Activated CD4-positive, alpha-beta T cell treated with anti-CD3 and anti-CD28 coated beads, Interleukin-2, amount 50 U/mL, for 48 hours (primary cell): ENCODE measurements at regions not wholly inside any gene's neighbourhood (a gene's known extent, or its start where the extent isn't known, plus 50 kb on each side); places are given as distances from the start of the nearest gene placed in this dataset.
"Not testable (repeated sequence)": the region's sequence is repeated elsewhere in the genome, so short reads cannot be mapped to it uniquely, and the experiment has no call there.

ENCODE experiments used
- DNase-seq, 2 experiments: peaks; one replicate each; pipeline ENCODE4 v3.0.0-alpha.2; 2020

DNA sequence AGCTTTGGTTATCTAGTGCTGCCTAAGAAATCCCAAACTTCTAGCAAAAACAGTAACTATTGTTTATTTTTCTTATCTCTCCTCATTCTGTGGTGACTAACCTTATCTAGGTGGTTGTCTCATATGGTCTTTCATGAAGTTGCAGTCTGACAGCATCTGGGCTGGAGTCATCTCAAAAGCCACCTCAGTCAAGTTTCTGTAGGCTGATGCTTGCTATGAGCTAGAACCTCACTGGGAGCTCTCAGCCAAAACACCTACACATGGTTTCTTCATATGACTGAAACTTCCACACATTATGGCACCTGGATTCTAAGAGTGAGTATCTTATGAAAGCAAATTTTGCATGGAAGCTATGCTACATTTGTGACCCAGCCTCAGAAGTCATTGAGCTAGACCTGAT is 596.4 kb upstream of the VRK2 start:
- DNase-seq = no peak

DNA sequence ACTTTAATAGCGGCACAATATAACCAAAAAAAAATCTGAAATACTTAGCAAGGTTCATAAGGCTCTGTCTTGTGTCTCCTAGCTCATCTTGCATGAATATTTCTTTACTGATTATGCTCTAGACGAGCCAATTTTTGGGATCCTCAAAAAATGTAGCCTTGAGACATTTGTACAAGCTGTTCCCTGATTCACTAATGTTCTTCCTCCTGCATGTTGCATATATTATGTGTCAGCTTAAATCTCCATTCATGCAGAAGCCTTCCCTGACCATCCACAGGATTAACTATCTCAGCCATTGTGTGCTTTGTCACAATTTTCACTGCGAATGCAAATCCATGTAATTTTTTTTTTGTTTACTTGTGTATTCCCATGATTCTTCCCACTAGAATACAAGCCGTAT is 594.0 kb upstream of the VRK2 start:
- DNase-seq = no peak

DNA sequence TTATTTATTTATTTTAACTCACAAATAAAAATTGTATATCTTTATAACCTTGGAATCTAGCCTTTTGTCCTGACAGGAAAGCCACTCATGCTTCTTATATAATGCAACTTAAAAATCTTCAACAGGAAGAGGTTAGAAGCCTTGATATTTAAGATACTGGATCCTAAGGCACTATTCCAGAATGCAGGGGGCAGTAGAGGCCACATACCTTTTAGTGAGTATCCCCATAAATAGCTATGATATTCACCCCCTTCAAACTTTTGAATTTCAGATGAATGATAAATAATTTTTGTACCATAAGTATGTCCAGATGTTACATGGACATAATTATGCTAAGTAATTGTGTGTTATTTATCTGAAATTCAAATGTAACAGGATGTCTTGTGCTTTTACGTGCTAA is 592.7 kb upstream of the VRK2 start:
- DNase-seq = no peak

DNA sequence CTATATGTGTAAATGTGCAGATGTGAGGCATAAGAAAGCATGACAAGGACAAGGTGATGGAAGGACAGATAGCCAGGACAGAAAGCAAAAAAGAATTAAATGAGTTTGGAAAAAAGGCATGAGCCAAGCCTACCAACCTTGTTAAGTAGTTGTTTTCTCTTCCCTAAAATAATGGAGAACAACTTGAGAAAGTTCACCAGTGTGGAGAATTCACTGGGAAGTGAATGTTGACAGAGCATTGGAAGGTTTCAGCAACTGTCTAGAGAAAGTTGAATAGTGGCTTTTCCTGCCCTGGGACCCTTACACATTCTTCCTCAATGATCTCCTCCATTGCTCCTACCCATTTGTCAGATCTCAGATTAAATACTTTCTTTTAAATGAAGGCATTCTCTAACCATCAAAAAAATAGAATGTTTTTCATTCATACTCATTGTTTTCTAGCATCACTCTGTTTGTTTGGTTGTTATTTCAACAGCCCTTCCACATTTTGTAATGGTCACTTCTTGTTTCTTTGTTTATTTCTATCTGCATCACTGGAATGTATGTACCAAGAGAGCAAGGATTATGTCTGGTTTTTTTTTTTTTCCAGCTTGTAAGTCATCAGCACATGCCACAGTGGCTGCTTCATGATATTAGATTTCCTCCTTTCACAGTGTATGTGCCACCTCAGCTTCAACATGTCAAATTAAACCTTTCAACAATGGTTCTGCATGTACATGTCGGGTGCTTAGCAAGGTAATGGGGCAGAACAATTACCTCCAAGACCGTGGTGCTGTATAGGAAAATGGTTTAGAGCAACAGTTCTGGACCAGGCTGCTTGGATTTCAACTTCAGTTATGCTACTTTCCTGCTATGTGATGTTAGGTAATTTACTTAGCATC is 586.0 kb upstream of the VRK2 start:
- DNase-seq = no peak

DNA sequence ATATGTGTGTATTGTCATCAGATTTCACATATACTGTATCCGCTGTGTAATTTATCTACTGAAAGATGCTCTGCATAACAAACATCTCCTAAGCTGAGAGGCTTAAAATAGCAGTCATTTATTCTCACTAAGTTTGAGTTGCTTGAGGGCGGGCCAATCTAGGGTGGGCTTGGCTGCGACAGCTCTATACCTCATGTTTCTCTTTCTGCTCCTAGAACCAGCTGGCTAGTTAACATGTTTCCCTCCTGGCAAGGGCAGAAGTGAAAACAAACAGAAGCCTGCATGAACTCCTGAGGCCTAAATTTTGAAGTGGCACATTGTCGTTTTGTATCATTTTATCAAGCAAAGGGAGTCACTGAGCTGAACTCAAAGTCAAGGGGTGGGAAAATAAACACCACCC is 585.0 kb upstream of the VRK2 start:
- no peak for DNase-seq

DNA sequence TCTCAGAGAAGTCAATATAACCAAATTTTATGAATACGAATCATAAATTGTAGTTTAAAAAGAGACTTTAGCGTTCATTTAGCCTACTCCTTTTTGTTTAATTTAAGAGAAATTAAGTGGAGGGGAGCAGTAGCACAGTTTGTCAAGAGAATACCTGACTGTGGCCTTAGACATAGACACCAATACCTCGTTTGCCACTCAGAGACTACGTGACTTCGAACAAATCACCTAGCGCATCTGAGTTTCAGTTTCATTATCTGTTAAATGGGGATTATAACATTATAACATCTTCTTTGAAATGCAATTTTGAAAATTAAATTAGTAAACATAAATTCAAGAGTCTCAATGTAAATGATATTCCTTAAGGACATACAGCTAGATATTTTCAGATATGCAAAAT is 581.5 kb upstream of the VRK2 start:
- no peak for DNase-seq

DNA sequence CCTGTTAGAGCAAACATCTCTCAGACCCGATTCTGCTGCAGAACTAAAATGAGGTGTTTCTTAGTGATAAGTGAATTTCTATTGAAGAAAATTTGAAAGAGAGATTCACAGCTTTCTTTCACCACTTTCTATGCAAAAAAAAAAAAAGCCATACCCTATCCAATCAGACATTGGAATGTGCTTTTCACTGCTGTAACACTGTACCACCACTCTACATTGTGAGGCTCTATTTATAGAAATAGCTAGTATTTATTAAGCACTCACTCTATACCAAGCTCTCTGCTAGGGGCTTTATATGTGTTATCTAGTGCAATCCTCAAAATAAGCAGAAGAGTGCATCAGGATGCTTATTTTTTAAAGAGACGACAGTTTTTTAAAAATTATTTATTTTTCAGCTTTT is 580.6 kb upstream of the VRK2 start:
- DNase-seq = no peak

DNA sequence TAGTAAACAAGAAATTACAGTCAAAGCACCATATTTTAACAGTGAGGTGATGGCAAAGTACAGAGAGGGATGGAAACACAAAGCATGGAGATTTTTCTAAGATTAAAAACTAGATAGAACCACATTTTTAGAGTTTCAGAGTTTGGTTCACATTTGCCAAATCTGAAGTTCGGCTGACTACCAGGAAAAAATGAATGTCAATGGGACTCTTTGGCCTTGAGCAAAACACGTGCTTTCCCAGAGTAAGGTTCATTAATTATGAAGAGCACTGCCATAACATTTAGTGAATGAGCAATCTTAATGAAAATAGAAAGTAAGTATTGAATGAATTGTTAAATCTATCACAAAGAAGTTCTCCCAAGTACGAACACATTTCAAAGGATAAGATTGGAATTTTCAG is 571.2 kb upstream of the VRK2 start:
- no peak for DNase-seq

DNA sequence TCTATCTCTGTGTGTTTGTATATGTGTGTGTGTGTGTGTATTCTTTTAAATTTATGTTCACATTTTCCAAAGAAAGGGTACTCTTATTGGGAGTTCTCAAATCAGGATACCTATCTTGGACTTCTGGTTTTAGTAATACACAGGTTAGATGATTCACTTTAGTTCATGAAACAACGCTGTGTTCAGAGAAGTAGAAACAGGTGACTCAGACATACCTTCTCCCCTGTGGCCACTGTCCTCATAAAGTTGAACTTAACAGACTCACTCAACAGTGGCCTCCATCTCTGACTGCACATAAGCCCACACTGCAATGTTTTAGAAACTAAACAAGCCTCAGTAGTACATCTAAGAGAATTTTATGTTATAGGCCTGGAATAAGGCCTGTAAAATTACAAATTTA is 566.6 kb upstream of the VRK2 start:
- no peak for DNase-seq

DNA sequence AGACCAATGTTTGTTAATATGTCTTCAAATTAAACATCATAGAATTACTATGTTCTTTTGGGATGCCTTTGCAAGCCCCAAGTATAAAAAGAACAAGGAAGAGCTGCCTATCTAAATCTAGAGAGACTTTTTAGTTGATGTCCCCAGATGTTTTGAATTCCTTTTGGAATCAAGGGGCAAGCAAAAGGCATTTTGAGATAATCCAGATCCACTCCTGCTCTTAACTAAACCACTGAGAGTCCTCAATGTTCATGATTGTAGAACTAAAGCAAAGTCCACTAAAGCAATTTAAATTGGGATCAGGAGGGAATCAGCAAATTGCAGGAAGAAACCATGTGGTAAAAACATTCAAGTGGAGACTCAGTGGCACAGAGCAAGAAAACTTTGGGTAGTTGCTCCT is 558.5 kb upstream of the VRK2 start:
- no peak for DNase-seq

DNA sequence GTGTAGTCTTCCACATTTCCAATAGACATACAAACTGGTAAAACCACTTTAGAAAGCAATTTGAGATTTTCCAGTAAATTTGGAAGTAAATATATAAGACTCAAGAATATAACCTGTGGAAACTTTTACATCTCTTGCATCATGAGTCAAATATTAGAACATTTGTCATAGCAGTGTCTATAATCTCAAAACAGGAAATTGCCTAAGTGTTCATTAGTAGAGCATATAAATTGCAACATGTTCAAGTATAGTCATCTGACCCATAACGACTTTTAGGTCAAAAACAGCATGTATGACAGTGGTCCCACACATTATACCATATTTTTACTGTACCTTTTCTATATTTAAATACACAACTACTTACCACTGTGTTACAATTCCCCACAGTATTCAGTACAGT is 555.9 kb upstream of the VRK2 start:
- no peak for DNase-seq

DNA sequence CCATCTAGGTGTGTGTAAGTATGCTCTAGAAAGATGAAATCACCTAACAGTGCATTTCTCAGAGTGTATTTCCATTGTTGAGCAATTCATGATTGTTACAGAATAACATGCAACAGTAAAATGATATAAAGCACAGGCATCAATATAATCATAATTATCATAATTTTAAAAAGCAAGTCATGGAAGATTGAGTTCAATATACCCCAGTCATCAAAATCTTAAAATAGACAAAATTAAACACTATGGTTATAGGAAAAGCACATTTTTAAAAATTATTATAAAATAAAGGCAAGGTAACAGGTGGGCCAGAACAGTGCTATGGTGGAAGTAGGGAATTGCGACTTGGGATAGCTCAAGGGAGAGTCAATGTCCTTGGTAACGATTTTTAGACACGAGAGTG is 555.4 kb upstream of the VRK2 start:
- no peak for DNase-seq

DNA sequence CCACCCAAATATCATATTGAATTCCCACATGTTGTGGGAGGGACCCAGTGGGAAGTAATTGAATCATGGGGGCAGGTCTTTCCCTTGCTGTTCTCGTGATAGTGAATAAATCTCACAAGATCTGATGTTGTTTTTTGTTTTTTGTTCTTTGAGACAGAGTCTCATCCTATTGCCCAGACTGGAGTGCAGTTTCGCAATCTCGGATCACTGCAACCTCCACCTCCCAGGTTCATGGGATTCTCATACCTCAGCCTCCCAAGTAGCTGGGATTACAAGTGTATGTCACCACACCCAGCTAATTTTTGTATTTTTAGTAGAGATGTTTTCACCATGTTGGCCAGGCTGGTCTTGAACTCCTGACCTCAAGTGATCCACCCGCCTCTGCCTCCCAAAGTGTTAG is 552.6 kb upstream of the VRK2 start:
- DNase-seq = not testable (repeated sequence)

DNA sequence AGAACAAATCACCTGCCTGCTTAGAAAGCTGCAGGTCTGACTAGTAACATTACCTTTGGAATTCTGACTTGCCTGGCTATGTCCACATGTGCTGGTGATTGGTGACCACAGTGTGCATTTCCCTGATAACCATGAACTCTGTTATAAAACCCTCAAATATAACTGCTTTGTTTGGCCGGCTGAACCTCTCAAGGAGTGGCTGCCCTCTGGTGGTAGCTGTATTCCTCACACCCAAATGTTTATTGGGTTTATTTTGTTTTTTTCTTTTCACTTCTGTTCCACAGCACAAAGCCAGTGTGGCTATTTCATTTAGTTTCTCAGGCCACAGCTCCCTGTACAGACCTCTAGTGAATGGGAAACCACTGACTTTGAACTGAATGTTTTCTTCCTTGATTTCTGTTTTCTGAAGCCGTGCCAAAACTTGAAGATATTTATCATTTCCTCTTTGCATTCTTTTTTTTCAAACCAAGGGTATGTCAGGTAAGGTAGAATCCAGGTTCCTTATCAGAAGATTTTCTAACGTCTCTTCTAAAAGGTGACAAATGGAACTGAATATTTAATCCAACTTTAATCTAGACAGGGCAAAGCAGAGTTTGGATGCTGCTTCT is 549.0 kb upstream of the VRK2 start:
- peak; percentile 8 to 29 for DNase-seq

DNA sequence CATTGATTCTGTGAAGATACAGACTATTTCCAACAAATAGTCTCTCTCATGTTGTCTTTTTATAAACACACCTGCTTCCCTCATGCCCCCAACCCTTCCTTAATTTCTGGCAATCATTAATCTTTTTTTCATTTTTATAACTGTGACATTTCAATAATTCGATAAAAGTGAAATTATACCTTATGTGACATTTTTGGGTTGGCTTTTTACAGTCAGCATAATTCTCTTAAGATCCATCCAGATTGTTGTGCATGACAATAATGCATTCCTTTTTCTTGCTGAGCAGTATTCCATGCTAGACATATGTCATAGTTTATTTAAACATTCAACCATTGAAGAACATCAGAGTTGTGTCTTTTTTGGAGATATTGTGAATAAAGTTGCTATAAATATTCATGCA is 541.8 kb upstream of the VRK2 start:
- no peak for DNase-seq

DNA sequence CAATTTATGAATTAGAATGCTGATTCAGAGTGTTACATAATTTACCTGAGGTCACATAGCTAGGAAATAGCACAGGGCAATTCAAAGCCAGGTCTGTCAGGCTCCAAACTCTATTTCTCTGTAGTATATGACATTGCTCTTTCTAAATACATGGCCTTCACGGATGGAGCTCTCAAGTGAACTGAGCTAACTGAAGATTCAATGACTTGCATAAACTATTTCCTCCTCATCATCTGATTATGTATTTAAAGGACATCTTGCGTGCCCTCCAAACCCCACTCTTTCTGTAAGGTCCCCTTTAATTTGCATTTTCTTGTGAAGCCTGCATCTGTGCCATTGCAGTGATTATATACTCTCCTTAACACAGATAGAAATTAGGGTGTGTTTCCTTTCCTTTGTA is 537.4 kb upstream of the VRK2 start:
- no peak for DNase-seq

DNA sequence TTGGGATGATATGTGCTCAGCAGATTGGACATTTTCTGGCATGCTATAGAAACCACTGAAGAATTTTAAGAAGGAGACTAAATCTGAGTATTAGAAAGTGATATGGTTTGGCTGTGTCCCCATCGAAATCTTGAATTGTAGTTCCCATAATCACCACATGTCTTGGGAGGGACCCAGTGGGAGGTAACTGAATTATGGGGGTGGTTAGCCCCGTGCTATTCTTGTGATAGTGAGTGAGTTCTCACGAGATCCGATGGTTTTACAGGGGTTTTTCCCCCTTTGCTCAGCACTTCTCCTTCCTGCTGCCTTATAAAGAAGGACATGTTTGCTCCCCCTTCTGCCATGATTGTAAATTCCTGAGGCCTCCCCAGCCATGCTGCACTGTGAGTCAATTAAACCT is 535.9 kb upstream of the VRK2 start:
- DNase-seq = no peak

DNA sequence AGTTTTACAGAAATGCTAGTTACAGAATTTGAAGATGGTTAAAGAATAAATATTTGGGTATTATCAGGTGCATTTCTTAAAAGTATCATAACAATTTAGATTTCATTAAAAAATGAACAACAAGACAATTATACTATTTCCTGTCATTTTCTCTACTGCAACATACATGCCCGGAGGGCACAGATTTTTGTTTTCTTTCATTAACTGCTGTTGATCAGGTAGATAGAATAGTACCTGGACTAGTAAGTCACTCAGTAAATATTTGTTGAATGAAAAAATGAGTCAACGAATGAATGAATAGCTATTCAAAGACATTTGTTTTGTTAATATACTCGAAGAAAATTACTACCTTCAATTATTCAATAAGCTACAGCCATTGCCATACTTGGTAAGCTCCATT is 531.2 kb upstream of the VRK2 start:
- no peak for DNase-seq

DNA sequence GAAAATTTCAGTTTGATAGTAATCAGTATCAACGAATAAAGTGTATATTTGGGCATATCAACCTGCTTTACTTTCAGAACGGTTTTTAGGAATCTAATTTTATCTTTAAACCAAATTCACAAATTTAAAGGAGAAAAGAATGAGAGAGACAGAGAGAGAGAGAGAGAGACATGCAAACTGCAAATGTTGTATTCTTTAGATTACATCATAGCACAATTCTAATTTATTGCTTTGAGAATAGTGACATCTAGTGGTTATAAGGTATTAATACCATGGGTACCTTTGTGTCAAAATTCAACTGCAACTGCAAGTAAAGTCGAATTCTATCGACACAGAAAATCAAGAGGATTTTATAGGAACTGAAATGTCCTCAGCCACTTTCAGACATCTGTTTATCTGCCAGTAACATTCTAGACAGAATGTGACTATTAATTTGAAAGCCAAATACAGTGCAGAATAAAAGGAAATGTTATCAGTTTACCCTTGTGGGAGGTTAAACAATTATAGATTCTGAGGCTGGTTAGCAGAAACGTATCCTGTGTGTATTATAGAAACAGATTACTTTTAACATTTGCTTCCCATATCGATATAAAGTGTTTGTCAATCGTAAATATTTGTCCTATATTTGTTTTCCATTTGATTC is 529.8 kb upstream of the VRK2 start:
- DNase-seq = no peak

DNA sequence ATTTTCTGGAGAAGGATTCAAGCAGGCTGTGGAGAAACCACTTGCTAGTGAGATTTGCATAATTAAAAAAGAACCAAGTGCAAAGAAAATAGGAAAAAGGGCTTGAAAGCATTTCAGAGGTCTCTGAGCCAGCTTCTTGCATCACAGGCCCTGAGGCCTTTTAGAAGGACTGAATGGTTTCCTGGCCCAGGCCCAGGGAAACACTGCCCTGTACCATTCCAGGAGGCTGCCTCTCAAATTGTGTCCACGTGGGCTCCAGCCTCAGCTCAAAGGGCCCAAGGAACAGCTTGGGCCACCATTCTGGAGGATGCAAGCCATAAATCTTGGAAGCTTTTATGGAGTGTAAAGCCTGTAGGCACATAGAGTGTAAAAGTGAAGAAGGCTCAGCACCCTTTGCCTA is 523.3 kb upstream of the VRK2 start:
- no peak for DNase-seq

DNA sequence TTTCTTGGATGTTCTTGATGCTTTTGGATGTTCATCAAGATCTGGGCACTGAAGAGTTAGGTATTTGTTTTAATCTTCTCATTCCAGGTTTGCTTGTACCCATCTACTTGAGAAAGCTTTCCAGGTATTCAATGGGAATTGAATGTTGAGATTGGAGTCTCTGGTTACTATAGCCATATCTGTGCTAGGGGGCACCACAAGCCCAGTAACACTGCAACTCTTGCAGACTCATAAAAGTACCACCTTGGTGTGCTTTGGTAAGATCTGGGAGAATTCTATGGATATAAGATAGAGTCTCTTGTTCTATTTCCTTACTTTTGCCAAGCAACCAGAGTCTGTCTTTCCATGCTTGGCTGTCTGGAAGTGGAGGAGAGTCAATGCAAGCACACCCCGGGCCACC is 518.9 kb upstream of the VRK2 start:
- no peak for DNase-seq

DNA sequence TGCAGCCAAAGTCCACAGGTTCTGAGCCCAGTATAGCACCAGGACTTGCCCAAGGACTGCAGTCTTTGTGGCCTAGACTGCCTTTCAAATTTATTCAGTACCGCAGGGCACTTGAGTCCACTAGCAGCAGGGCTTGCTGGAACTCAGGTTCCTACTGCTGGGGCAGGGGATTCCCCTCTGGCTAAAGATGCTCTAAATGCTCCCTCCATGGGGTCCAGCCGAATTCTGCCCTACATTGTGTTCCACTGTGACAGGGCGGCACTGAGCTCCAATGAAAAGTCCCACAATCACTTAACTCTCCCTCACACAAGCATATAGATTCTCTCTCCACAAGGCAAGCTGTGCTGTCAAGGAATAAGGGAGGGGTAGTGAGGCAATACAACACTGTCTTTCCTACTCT is 518.1 kb upstream of the VRK2 start:
- no peak for DNase-seq

DNA sequence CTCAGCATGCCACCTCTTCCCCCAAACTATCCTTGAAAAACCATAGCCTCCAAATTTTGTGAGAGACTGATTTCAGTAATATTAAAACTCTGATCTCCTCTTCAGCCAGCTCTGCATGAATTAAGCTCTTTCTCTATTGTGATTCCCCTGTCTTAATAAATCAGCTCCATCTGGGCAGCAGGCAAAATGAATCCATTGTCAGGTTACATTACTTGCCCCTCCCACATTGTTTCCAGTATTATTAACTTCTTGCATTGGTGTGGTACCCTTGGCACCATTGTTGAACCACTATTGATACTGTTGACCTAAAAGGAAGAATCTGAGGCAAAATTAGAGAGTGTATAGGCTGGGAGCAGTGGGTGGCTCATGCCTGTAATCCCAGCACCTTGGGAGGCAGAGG is 512.2 kb upstream of the VRK2 start:
- DNase-seq = no peak

DNA sequence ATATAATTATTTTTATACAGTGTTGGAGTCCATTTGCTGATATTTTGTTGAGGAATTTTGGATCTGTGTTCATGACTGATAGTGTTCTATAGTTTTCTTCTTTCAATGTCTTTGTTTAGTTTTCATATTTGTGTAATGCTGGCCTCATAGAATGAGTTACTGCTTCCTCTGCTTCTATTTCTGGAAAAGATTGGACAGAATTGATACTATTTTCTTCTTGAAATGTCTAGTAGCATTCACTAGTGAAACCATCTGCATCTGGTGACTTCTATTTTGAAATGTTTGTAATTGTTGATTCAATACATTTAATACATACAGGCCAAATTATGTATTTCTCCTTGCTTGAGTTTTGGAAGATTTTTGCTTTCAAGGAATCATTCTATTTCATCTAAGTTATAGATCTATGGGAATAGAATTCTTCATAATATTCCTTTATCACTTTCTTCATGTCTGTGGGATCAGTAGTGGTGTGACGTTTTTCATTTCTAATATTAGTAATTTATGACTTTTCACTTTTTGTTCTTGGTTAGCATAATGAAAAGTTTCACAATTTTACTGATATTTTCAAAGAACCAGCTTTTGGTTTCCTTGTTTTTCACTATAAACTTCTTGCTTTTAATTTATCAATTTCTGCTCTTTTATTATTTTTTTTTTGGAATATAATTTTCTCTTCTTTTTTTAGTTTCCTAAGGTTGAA is 509.9 kb upstream of the VRK2 start:
- no peak for DNase-seq
